Mesendoderm (in vitro differentiated cells): ENCODE measurements at regions not wholly inside any gene's neighbourhood (a gene's known extent, or its start where the extent isn't known, plus 50 kb on each side); places are given as distances from the start of the nearest gene placed in this dataset.

Experiments used
- DNase-seq: peaks from one replicate; pipeline ENCODE4 v3.0.0; 2013
- H2AK5ac ChIP-seq: 2 replicates; pipeline ENCODE4 v1.6.1; 2013; ENCODE audit warnings: low read length, inconsistent platforms
- H2BK120ac ChIP-seq: 2 replicates; pipeline ENCODE4 v1.6.1; 2013; ENCODE audit warnings: low read depth, mild to moderate bottlenecking, low read length, moderate library complexity, mixed read lengths
- H2BK15ac ChIP-seq: replicated peaks from 2 replicates; pipeline ENCODE4 v1.6.1; 2013; ENCODE audit warnings: low read depth, mild to moderate bottlenecking, moderate library complexity
- H2BK5ac ChIP-seq: 2 replicates; pipeline ENCODE4 v1.6.1; 2013; ENCODE audit warnings: low read length, inconsistent platforms
- H3K18ac ChIP-seq: 2 replicates; pipeline ENCODE4 v1.6.1; 2013; ENCODE audit warnings: mild to moderate bottlenecking, low read length, mixed read lengths
- H3K23ac ChIP-seq: one replicate; pipeline ENCODE4 v1.6.1; 2013; ENCODE audit warnings: low read length
- H3K27ac ChIP-seq: 2 replicates; pipeline ENCODE4 v1.5.1; 2013; ENCODE audit warnings: low read depth, mild to moderate bottlenecking, inconsistent platforms, low read length, moderate library complexity
- H3K27me3 ChIP-seq: 2 replicates; pipeline ENCODE4 v1.6.1; 2013; ENCODE audit warnings: low read length, control low read depth, mild to moderate bottlenecking, inconsistent platforms; ENCODE audit not compliant: insufficient read depth, poor library complexity
- H3K36me3 ChIP-seq: 2 replicates; pipeline ENCODE4 v1.6.1; 2013; ENCODE audit warnings: low read length, inconsistent platforms; ENCODE audit not compliant: control insufficient read depth, insufficient read depth
- H3K4ac ChIP-seq: one replicate; pipeline ENCODE4 v1.6.1; 2013; ENCODE audit warnings: low read depth, mild to moderate bottlenecking, low read length, moderate library complexity
- H3K4me1 ChIP-seq: 2 replicates; pipeline ENCODE4 v1.6.1; 2013; ENCODE audit warnings: low read depth, low read length, inconsistent platforms; ENCODE audit not compliant: control insufficient read depth
- H3K4me2 ChIP-seq: 2 replicates; pipeline ENCODE4 v1.6.1; 2013; ENCODE audit warnings: low read length
- H3K4me3 ChIP-seq: 2 replicates; pipeline ENCODE4 v1.5.1; 2013; ENCODE audit warnings: mild to moderate bottlenecking, low read length
- H3K56ac ChIP-seq: one replicate; pipeline ENCODE4 v1.6.1; 2013; ENCODE audit warnings: low read length
- H3K79me1 ChIP-seq: 2 replicates; pipeline ENCODE4 v1.6.1; 2013; ENCODE audit warnings: low read length, inconsistent platforms
- H3K79me2 ChIP-seq: 2 replicates; pipeline ENCODE4 v1.6.1; 2013; ENCODE audit warnings: mild to moderate bottlenecking, low read length; ENCODE audit not compliant: control insufficient read depth, insufficient read depth
- H3K9ac ChIP-seq: 2 replicates; pipeline ENCODE4 v1.6.1; 2013; ENCODE audit warnings: low read length, inconsistent platforms
- H4K5ac ChIP-seq: one replicate; pipeline ENCODE4 v1.6.1; 2013; ENCODE audit warnings: low read length
- H4K8ac ChIP-seq: one replicate; pipeline ENCODE4 v1.6.1; 2013; ENCODE audit warnings: low read depth, mild to moderate bottlenecking, control low read depth, low read length, moderate library complexity
- WGBS: extraction: QIAGEN DNeasy Blood & Tissue Kit; methylation state at CpG from one replicate; pipeline ENCODE4 v1.1.7; 2013; ENCODE audit warnings: low lambda C conversion rate, missing lambda C conversion rate; ENCODE audit not compliant: insufficient coverage; ENCODE audit errors: extremely low coverage; 5-methylcytosine and 5-hydroxymethylcytosine counted together

DNA sequence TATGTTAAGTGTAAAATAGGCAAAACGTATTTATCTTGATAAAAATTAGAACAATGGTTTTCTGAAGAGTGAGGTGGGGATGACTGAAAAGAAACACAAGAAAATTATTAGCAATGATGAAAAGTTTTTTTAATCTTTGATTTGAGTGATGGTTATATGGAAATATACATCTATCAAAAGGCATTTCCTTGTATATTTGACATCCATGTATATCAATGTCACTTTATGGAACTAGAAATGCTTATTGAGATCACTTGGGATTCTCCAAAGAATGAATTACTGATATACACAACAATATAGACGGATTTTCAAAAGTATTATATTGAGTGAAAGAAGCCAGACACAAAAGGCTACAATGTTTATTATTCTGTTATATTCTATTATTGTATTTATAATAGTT lies 1042.0 kb upstream of the POT1 start:
- Histone ChIP-seq H3K4ac (no peak overlapping the region), H3K4me2 (no peak overlapping the region), H3K36me3 (no peaks in the 10 kb centered on the region), H2AK5ac (no peak overlapping the region), H3K79me1 (no peaks in the 10 kb centered on the region), H3K18ac (no peak overlapping the region), H3K56ac (no peak overlapping the region), H3K27ac (no peak overlapping the region), H3K79me2 (no peaks in the 10 kb centered on the region), H3K4me1 (no peaks in the 10 kb centered on the region), H3K23ac (no peak overlapping the region), H4K5ac (no peak overlapping the region), H2BK5ac (no peak overlapping the region), H3K4me3 (no peak overlapping the region), H3K27me3 (no peaks in the 10 kb centered on the region), H3K9ac (no peak overlapping the region), H2BK120ac (no peak overlapping the region), H2BK15ac (no peak overlapping the region), H4K8ac (no peak overlapping the region)
- DNase-seq = no peak
- no CpG with 5 or more reads among the region's 2 CpGs for WGBS

GRCh38 chr7:125966278-125967048 lies 1036.8 kb upstream of the POT1 start:
- no CpG with 5 or more reads among the region's 1 CpG for WGBS
- Histone ChIP-seq H2BK120ac (no peak overlapping the region), H3K4me2 (no peak overlapping the region), H3K18ac (no peak overlapping the region), H3K79me2 (no peaks in the 10 kb centered on the region), H3K27me3 (no peaks in the 10 kb centered on the region), H3K79me1 (no peaks in the 10 kb centered on the region), H3K4ac (no peak overlapping the region), H3K23ac (no peak overlapping the region), H3K36me3 (no peaks in the 10 kb centered on the region), H4K5ac (no peak overlapping the region), H3K4me3 (no peak overlapping the region), H3K9ac (no peak overlapping the region), H2BK15ac (no peak overlapping the region), H3K4me1 (no peaks in the 10 kb centered on the region), H2AK5ac (no peak overlapping the region), H4K8ac (no peak overlapping the region), H3K56ac (no peak overlapping the region), H3K27ac (no peak overlapping the region), H2BK5ac (no peak overlapping the region)
- DNase-seq = no peak

DNA sequence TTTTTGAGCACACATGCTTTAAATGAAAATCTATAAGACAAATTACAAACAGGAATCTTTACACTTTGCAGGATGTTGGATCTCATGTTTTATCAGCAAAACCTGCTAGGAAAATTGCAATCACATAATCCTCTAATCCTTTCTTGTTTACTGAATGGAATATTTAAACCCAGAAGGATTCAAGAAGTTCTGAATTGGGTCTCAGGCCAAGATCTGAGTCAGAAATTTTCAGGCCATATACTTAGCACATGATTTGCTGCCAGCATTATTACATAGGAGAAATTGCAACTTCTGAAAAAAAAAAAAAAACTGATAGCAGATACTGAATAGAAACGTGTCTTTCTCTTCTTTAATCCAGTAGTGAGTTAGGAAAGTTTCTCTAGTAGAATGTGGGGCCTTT lies 1005.3 kb upstream of the POT1 start:
- Histone ChIP-seq H3K79me1 (no peaks in the 10 kb centered on the region), H3K27me3 (no peaks in the 10 kb centered on the region), H3K4me3 (no peak overlapping the region), H3K4me2 (no peak overlapping the region), H3K79me2 (no peaks in the 10 kb centered on the region), H3K27ac (no peak overlapping the region), H3K36me3 (no peaks in the 10 kb centered on the region), H3K23ac (no peak overlapping the region), H3K9ac (no peak overlapping the region), H2BK15ac (no peak overlapping the region), H2BK120ac (no peak overlapping the region), H3K56ac (no peak overlapping the region), H4K8ac (no peak overlapping the region), H3K4me1 (no peaks in the 10 kb centered on the region), H3K4ac (no peak overlapping the region), H3K18ac (no peak overlapping the region), H4K5ac (no peak overlapping the region), H2BK5ac (no peak overlapping the region), H2AK5ac (no peak overlapping the region)
- no CpG with 5 or more reads among the region's 1 CpG for WGBS
- no peak for DNase-seq

- Histone ChIP-seq H2BK120ac (no peak overlapping the region), H3K4me1 (no peaks in the 10 kb centered on the region), H2AK5ac (no peak overlapping the region), H3K4me3 (no peak overlapping the region), H3K27ac (no peak overlapping the region), H3K9ac (no peak overlapping the region), H3K36me3 (no peaks in the 10 kb centered on the region), H3K4ac (no peak overlapping the region), H4K8ac (no peak overlapping the region), H3K56ac (no peak overlapping the region), H3K79me1 (no peaks in the 10 kb centered on the region), H3K27me3 (no peaks in the 10 kb centered on the region), H4K5ac (no peak overlapping the region), H3K18ac (no peak overlapping the region), H2BK5ac (no peak overlapping the region), H3K4me2 (no peak overlapping the region), H3K79me2 (no peaks in the 10 kb centered on the region), H2BK15ac (no peak overlapping the region), H3K23ac (no peak overlapping the region)
- WGBS = no CpG with 5 or more reads among the region's 2 CpGs
- peak; percentile 55 for DNase-seq
These were observed 1004.9 kb upstream of the POT1 start for GRCh38 chr7:125934539-125934938.

DNA sequence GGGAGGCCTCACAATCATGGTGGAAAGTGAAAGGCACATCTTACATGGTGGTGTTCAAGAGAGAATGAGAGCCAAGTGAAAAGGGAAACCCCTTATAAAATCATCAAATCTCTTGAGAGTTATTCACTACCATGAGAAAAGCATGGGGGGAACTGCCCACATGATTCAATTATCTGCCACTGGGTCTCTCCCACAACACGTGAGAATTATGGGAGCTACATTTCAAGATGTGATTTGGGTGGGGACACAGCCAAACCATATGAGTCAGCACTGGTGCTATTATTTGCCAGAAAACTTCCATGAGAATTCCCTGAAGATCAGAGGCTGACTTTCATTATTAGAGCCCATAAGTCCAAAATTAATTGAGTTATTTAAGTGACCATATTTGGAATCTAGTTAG lies 1001.2 kb upstream of the POT1 start:
- Histone ChIP-seq H4K5ac (no peak overlapping the region), H3K9ac (no peak overlapping the region), H2BK5ac (no peak overlapping the region), H3K56ac (no peak overlapping the region), H3K27ac (no peak overlapping the region), H3K4me2 (no peak overlapping the region), H2BK120ac (no peak overlapping the region), H2BK15ac (no peak overlapping the region), H3K27me3 (no peaks in the 10 kb centered on the region), H3K36me3 (no peaks in the 10 kb centered on the region), H3K79me2 (no peaks in the 10 kb centered on the region), H3K18ac (no peak overlapping the region), H3K4me1 (no peaks in the 10 kb centered on the region), H3K4me3 (no peak overlapping the region), H4K8ac (no peak overlapping the region), H3K79me1 (no peaks in the 10 kb centered on the region), H3K4ac (no peak overlapping the region), H2AK5ac (no peak overlapping the region), H3K23ac (no peak overlapping the region)
- no CpG with 5 or more reads among the region's 1 CpG for WGBS
- DNase-seq = no peak

GRCh38 chr7:125927556-125927955 lies 997.9 kb upstream of the POT1 start:
- Histone ChIP-seq H4K5ac (no peak overlapping the region), H2BK5ac (no peak overlapping the region), H3K4me1 (no peaks in the 10 kb centered on the region), H3K9ac (no peak overlapping the region), H3K56ac (no peak overlapping the region), H3K79me1 (no peaks in the 10 kb centered on the region), H2BK15ac (no peak overlapping the region), H3K79me2 (no peaks in the 10 kb centered on the region), H3K36me3 (no peaks in the 10 kb centered on the region), H4K8ac (no peak overlapping the region), H2AK5ac (no peak overlapping the region), H3K4me3 (no peak overlapping the region), H3K4me2 (no peak overlapping the region), H3K27ac (no peak overlapping the region), H3K27me3 (no peaks in the 10 kb centered on the region), H3K23ac (no peak overlapping the region), H3K18ac (peak overlapping the region; percentile 51), H2BK120ac (no peak overlapping the region), H3K4ac (no peak overlapping the region)
- DNase-seq = peak; percentile 14
- no CpG with 5 or more reads among the region's 4 CpGs for WGBS
